ENCODE measurements at regions not wholly inside any gene's neighbourhood (a gene's known extent, or its start where the extent isn't known, plus 50 kb on each side); places are given as distances from the start of the nearest gene placed in this dataset.

DNA sequence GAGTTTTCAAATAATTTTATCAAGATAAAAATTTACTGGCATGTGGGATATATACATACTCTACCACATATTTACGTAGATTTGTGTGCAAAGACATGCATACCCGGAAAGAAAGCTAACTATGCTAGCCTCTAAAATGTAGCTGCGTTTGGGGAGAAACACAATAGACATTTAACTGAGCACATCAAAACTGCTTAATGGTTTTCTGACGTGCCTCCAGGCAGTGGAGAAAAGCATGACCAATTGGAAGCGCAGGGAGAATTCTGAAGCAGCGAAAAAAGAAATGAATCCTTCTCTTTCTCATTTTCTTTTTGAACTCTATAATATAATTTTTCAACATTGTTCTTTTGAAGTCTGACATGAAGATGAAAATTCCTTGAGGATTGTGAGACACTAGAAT is 60.3 kb upstream of the LYZL1 start:
- TF ChIP-seq, protein P1, sequence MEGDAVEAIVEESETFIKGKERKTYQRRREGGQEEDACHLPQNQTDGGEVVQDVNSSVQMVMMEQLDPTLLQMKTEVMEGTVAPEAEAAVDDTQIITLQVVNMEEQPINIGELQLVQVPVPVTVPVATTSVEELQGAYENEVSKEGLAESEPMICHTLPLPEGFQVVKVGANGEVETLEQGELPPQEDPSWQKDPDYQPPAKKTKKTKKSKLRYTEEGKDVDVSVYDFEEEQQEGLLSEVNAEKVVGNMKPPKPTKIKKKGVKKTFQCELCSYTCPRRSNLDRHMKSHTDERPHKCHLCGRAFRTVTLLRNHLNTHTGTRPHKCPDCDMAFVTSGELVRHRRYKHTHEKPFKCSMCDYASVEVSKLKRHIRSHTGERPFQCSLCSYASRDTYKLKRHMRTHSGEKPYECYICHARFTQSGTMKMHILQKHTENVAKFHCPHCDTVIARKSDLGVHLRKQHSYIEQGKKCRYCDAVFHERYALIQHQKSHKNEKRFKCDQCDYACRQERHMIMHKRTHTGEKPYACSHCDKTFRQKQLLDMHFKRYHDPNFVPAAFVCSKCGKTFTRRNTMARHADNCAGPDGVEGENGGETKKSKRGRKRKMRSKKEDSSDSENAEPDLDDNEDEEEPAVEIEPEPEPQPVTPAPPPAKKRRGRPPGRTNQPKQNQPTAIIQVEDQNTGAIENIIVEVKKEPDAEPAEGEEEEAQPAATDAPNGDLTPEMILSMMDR (IDR thresholded peaks at IDR 0.05 in 2 of 3, conservative IDR thresholded peaks at IDR 0.05 in 1 of 3; ENCODE audit: control insufficient read depth in 2 of 3, extremely low read depth in 1 of 3, insufficient read depth in 1 of 3, low read depth in 3 of 3, low read length in 3 of 3): no peak
- TF ChIP-seq, protein P2, sequence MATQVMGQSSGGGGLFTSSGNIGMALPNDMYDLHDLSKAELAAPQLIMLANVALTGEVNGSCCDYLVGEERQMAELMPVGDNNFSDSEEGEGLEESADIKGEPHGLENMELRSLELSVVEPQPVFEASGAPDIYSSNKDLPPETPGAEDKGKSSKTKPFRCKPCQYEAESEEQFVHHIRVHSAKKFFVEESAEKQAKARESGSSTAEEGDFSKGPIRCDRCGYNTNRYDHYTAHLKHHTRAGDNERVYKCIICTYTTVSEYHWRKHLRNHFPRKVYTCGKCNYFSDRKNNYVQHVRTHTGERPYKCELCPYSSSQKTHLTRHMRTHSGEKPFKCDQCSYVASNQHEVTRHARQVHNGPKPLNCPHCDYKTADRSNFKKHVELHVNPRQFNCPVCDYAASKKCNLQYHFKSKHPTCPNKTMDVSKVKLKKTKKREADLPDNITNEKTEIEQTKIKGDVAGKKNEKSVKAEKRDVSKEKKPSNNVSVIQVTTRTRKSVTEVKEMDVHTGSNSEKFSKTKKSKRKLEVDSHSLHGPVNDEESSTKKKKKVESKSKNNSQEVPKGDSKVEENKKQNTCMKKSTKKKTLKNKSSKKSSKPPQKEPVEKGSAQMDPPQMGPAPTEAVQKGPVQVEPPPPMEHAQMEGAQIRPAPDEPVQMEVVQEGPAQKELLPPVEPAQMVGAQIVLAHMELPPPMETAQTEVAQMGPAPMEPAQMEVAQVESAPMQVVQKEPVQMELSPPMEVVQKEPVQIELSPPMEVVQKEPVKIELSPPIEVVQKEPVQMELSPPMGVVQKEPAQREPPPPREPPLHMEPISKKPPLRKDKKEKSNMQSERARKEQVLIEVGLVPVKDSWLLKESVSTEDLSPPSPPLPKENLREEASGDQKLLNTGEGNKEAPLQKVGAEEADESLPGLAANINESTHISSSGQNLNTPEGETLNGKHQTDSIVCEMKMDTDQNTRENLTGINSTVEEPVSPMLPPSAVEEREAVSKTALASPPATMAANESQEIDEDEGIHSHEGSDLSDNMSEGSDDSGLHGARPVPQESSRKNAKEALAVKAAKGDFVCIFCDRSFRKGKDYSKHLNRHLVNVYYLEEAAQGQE (IDR thresholded peaks at IDR 0.05; ENCODE audit: low read depth, low read length): no peak
- TF ChIP-seq, protein P3, sequence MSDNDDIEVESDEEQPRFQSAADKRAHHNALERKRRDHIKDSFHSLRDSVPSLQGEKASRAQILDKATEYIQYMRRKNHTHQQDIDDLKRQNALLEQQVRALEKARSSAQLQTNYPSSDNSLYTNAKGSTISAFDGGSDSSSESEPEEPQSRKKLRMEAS (IDR thresholded peaks at IDR 0.05; ENCODE audit: low read depth, low read length): no peak
- no peak for TF ChIP-seq EGR1 (IDR thresholded peaks at IDR 0.05; ENCODE audit: borderline replicate concordance in 1 of 2, low read depth in 2 of 2, low read length in 2 of 2)

Data from GM12878 (cell line).